Ectodermal cell (in vitro differentiated cells): ENCODE measurements at regions not wholly inside any gene's neighbourhood (a gene's known extent, or its start where the extent isn't known, plus 50 kb on each side); places are given as distances from the start of the nearest gene placed in this dataset.

Experiments used
- H3K27ac ChIP-seq: 2 replicates; pipeline ENCODE4 v1.7.0; 2013; ENCODE audit warnings: mild to moderate bottlenecking, low read depth, low read length; ENCODE audit not compliant: insufficient read depth, poor library complexity, severe bottlenecking
- H3K27me3 ChIP-seq: 2 replicates; pipeline ENCODE4 v1.7.0; 2013; ENCODE audit warnings: mild to moderate bottlenecking, low read length; ENCODE audit not compliant: insufficient read depth, control insufficient read depth, poor library complexity, severe bottlenecking
- H3K36me3 ChIP-seq: one replicate; pipeline ENCODE4 v1.7.0; 2013; ENCODE audit warnings: low read length; ENCODE audit not compliant: control insufficient read depth, insufficient read depth
- H3K4me1 ChIP-seq: one replicate; pipeline ENCODE4 v1.7.0; 2013; ENCODE audit warnings: low read length; ENCODE audit not compliant: control insufficient read depth, insufficient read depth
- H3K4me3 ChIP-seq: 2 replicates; pipeline ENCODE4 v1.7.0; 2013; ENCODE audit warnings: low read depth, low read length, control low read depth; ENCODE audit not compliant: insufficient read depth
- H3K9me3 ChIP-seq: 2 replicates; pipeline ENCODE4 v1.7.0; 2013; ENCODE audit warnings: mild to moderate bottlenecking, low read length, moderate library complexity; ENCODE audit not compliant: control insufficient read depth
- WGBS, 2 experiments: methylation state at CpG; one replicate each; pipeline ENCODE4 v1.1.7; 2013; ENCODE audit warnings: missing lambda C conversion rate in 2 of 2; 5-methylcytosine and 5-hydroxymethylcytosine counted together

DNA sequence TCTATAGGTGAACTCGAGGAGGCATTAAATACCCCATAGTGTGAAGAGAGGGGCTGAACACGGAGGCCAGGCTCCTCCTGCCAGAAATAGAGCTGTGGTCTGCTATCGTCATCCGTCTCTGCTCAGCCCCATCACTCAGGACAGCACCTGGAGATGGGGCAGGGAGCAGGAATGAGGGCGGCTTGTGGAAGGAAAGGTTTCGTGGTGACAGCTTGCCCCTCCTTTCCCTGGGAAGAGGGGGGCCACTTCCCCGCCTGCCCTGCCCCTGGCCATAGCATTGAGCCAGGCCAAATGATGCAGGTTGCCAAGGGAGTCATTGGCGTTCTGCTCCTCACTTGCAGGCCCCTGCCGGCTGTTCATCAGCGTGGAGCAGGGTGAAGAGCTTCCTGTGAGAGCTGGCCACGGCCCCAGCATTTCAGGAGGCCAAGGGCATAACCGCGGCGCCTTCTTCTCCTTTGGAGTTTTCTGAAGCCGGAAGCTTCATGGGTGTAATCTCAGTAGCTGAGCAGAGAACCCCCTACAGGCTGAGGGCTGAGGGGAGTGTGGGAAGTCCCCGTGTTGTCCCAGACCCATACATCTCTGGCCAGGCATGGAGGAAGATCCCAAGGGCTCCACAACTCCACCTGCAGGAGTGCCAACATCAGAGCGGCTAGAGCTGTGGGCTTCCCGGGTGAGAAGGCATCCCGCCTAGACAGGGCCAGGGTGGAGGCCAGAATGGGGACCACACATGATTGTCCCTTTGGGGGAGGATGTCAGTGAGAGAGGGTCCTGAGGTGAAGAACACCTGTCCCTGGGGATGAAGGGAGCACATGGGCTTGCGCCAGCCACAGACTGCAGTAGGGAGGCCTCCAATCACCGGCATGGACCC lies 112.5 kb upstream of the GLI2 start:
- Histone ChIP-seq H3K36me3 (no peaks in the 10 kb centered on the region), H3K27ac (no peak overlapping the region)
- WGBS, 2 experiments, result 85 to 88% methylated on average over 21 of the region's 21 CpGs

GRCh38 chr2:120624061-120624737 lies 111.5 kb upstream of the GLI2 start:
- no peak overlapping the region for H3K4me3 ChIP-seq
- H3K36me3 ChIP-seq, result no peaks in the 10 kb centered on the region
- H3K27me3 ChIP-seq, result no peaks in the 10 kb centered on the region
- no peak overlapping the region for H3K27ac ChIP-seq
- WGBS, 2 experiments, result 80 to 81% methylated on average over 8 of the region's 8 CpGs
- no peaks in the 10 kb centered on the region for H3K4me1 ChIP-seq
- H3K9me3 ChIP-seq, result no peaks in the 10 kb centered on the region

More for the DNA sequence above, 112.5 kb upstream of the GLI2 start:
- Histone ChIP-seq H3K9me3 (no peaks in the 10 kb centered on the region), H3K4me3 (no peak overlapping the region), H3K27me3 (no peaks in the 10 kb centered on the region), H3K4me1 (no peaks in the 10 kb centered on the region)

DNA sequence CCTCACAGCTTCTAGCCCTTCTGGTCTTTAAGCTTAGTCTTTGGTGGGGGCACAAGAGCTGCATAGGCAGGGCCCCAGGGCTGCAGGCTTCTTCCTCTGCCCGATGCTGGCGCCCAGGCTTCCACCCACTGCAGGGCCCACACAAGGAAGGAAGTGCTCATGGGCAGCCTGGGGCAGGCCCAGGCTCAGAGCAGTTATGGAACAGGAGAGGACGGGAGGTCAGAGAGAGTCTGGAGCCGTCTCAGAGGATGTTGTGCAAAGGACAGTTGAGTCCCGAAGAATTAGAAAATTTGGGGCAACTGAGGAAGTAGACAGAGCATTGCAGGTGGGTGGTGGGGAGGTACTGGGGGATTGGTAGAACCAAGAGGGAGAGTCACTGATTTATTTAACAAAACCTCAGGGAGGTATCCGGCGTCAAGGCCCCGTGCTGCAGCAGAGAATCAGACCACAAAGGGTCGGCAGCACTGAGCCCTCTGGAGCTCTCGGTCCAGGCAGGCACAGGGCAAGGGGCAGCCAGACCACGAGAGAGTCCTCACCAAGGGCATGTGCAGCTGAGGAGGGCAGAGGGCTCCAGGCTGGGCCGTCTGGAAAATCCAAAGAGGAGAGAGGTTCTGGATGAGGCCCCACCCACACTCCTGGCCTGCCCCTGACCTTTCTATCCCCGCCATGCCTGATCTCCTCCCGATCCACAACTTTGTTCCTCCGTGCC lies 110.8 kb upstream of the GLI2 start:
- no peak overlapping the region for H3K27ac ChIP-seq
- 88% methylated on average over 15 of the region's 15 CpGs for WGBS, 2 experiments
- H3K36me3 ChIP-seq, result no peaks in the 10 kb centered on the region
- no peak overlapping the region for H3K4me3 ChIP-seq
- no peaks in the 10 kb centered on the region for H3K27me3 ChIP-seq
- no peaks in the 10 kb centered on the region for H3K9me3 ChIP-seq
- no peaks in the 10 kb centered on the region for H3K4me1 ChIP-seq

- H3K27me3 ChIP-seq, result no peaks in the 10 kb centered on the region
- 89 to 92% methylated on average over 8 to 9 of the region's 9 CpGs for WGBS, 2 experiments
- H3K36me3 ChIP-seq, result no peaks in the 10 kb centered on the region
- no peaks in the 10 kb centered on the region for H3K9me3 ChIP-seq
- no peak overlapping the region for H3K27ac ChIP-seq
- no peak overlapping the region for H3K4me3 ChIP-seq
- peaks cover 5% of the 10 kb centered on the region for H3K4me1 ChIP-seq
Measured at GRCh38 chr2:120625865-120626560, 109.7 kb upstream of the GLI2 start.

GRCh38 chr2:120626566-120626965 lies 109.1 kb upstream of the GLI2 start:
- Histone ChIP-seq H3K27ac (no peak overlapping the region), H3K36me3 (no peaks in the 10 kb centered on the region), H3K4me1 (peaks cover 5% of the 10 kb centered on the region), H3K27me3 (no peaks in the 10 kb centered on the region), H3K4me3 (no peak overlapping the region), H3K9me3 (no peaks in the 10 kb centered on the region)
- WGBS, 2 experiments, result 89 to 91% methylated on average over 6 of the region's 6 CpGs

- WGBS, 2 experiments, result 88 to 89% methylated on average over 3 of the region's 3 CpGs
- Histone ChIP-seq H3K27me3 (no peaks in the 10 kb centered on the region), H3K36me3 (no peaks in the 10 kb centered on the region), H3K4me3 (no peak overlapping the region), H3K4me1 (peaks cover 5% of the 10 kb centered on the region), H3K27ac (no peak overlapping the region), H3K9me3 (no peaks in the 10 kb centered on the region)
Measured at GRCh38 chr2:120628248-120628647, 107.4 kb upstream of the GLI2 start.

- no peak overlapping the region for H3K4me3 ChIP-seq
- WGBS, 2 experiments, result 86 to 88% methylated on average over 8 of the region's 8 CpGs
- no peaks in the 10 kb centered on the region for H3K27me3 ChIP-seq
- H3K9me3 ChIP-seq, result no peaks in the 10 kb centered on the region
- H3K27ac ChIP-seq, result no peak overlapping the region
- no peaks in the 10 kb centered on the region for H3K36me3 ChIP-seq
- peaks cover 5% of the 10 kb centered on the region for H3K4me1 ChIP-seq
Measured at GRCh38 chr2:120629241-120629895, 106.3 kb upstream of the GLI2 start.

DNA sequence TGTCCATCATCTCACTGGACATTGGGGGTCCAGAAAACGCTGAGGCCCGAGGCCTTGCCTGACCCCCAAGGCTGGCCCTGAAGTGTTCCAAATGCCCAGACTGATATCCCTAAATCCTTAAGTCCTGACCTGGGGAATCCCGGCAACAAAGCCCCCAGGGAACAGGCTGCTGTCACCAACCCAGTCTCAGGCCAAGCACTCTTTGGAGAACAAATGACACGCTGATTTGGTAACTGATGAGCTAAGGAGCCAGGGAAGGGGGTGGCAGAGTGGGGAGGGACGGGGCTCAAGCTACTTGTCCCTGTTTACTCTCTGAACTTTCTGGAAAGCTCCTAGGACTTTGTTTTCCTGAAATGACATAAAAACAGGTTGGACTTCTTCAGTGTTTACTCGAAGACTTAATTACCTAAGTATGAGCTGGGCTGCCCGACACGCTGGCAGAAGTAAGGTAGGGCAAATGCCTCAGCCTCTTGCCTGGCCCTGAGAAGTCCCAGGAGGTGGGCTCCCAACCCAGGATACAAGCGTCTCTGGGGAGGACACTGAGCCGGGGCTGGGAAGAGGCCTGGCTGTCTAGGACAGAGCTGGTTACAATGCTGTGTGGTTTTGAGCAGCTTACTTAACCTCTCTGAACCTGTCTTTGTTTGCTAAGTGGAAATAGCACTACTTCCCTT lies 105.5 kb upstream of the GLI2 start:
- Histone ChIP-seq H3K36me3 (no peaks in the 10 kb centered on the region), H3K27me3 (no peaks in the 10 kb centered on the region), H3K27ac (no peak overlapping the region), H3K4me3 (no peak overlapping the region), H3K9me3 (no peaks in the 10 kb centered on the region), H3K4me1 (peaks cover 5% of the 10 kb centered on the region)
- WGBS, 2 experiments, result 89 to 90% methylated on average over 10 of the region's 10 CpGs

GRCh38 chr2:120631236-120631635 lies 104.4 kb upstream of the GLI2 start:
- Histone ChIP-seq H3K4me3 (no peak overlapping the region), H3K4me1 (peaks cover 5% of the 10 kb centered on the region), H3K9me3 (no peaks in the 10 kb centered on the region), H3K36me3 (no peaks in the 10 kb centered on the region), H3K27ac (no peak overlapping the region), H3K27me3 (no peaks in the 10 kb centered on the region)
- WGBS, 2 experiments, result 91 to 94% methylated on average over 4 of the region's 4 CpGs
